WTC11 (cell line): ENCODE measurements at regions not wholly inside any gene's neighbourhood (a gene's known extent, or its start where the extent isn't known, plus 50 kb on each side); places are given as distances from the start of the nearest gene placed in this dataset.

Source experiments
- ATAC-seq: fragments of 200-7000 bp; cut with Tn5 transposase; 2 replicates; pipeline ENCODE4 v1.10.0; 2021; ENCODE audit warnings: mild to moderate bottlenecking, moderate library complexity
- CTCF ChIA-PET: fragments of 300-600 bp; sonication (Branson Sonifier 250); formaldehyde crosslinking; loops from one replicate; lab custom pipeline; 2021; ENCODE audit warnings: antibody characterized with exemption; lab: Charles Lee
- POLR2A ChIA-PET: fragments of 350-600 bp; sonication (Branson Sonifier 250); formaldehyde crosslinking; loops from one replicate; lab custom pipeline; 2021; ENCODE audit warnings: antibody characterized with exemption; lab: Charles Lee
- DNase-seq: peaks from one replicate; pipeline ENCODE4 v3.0.0; 2021; ENCODE audit warnings: low spot score
- H3K27ac Mint-ChIP-seq: 2 replicates; pipeline ENCODE4 v1.8.0; 2021; ENCODE audit warnings: mixed read lengths
- H3K27me3 Mint-ChIP-seq: 2 replicates; pipeline ENCODE4 v1.8.0; 2021; ENCODE audit warnings: low read depth, mild to moderate bottlenecking, moderate library complexity, mixed read lengths
- H3K36me3 Mint-ChIP-seq: 2 replicates; pipeline ENCODE4 v1.8.0; 2021; ENCODE audit warnings: mixed read lengths
- H3K4me1 Mint-ChIP-seq: 2 replicates; pipeline ENCODE4 v1.8.0; 2022; ENCODE audit warnings: mixed read lengths
- H3K4me3 Mint-ChIP-seq: 2 replicates; pipeline ENCODE4 v1.8.0; 2021; ENCODE audit warnings: mild to moderate bottlenecking, moderate library complexity, mixed read lengths
- H3K9me3 Mint-ChIP-seq: 2 replicates; pipeline ENCODE4 v1.8.0; 2021; ENCODE audit warnings: mixed read lengths
- AFF4 ChIP-seq: sonication (generic); formaldehyde crosslinking; IDR thresholded peaks from 2 replicates; pipeline ENCODE4 v1.8.1; 2023; ENCODE audit warnings: mild to moderate bottlenecking, missing genetic modification reagents, borderline replicate concordance
- AR ChIP-seq: fragments of 250-450 bp; sonication (Bioruptor Pico); IDR thresholded peaks from 2 replicates; pipeline ENCODE4 v1.9.0; 2021; ENCODE audit warnings: mild to moderate bottlenecking
- ERG ChIP-seq: fragments of 250-450 bp; sonication (Bioruptor Pico); IDR thresholded peaks from 2 replicates; pipeline ENCODE4 v1.8.0; 2021; ENCODE audit warnings: mild to moderate bottlenecking
- FOXJ3 ChIP-seq: sonication (generic); formaldehyde crosslinking; IDR thresholded peaks from 2 replicates; pipeline ENCODE4 v1.9.0; 2021; ENCODE audit warnings: missing genetic modification reagents, mild to moderate bottlenecking, borderline replicate concordance
- GTF2I ChIP-seq: fragments of 250-450 bp; sonication (Bioruptor Pico); conservative IDR thresholded peaks from 2 replicates; pipeline ENCODE4 v1.4.0; 2021; ENCODE audit warnings: mild to moderate bottlenecking
- NFE2L1 ChIP-seq: sonication (generic); formaldehyde crosslinking; IDR thresholded peaks from 2 replicates; pipeline ENCODE4 v1.8.1; 2023; ENCODE audit warnings: missing genetic modification reagents
- NFYB ChIP-seq: sonication (generic); formaldehyde crosslinking; conservative IDR thresholded peaks from 2 replicates; pipeline ENCODE4 v1.8.0; 2022; ENCODE audit warnings: low read depth, missing genetic modification reagents
- SMAD4 ChIP-seq: sonication (generic); formaldehyde crosslinking; IDR thresholded peaks from 2 replicates; pipeline ENCODE4 v1.8.0; 2022; ENCODE audit warnings: mild to moderate bottlenecking, missing genetic modification reagents
- SP1 ChIP-seq: sonication (generic); formaldehyde crosslinking; conservative IDR thresholded peaks from 2 replicates; pipeline ENCODE4 v1.8.1; 2022; ENCODE audit warnings: missing genetic modification reagents
- TCF7 ChIP-seq: sonication (generic); formaldehyde crosslinking; IDR thresholded peaks from 2 replicates; pipeline ENCODE4 v1.8.0; 2022; ENCODE audit warnings: mild to moderate bottlenecking, low read depth, missing genetic modification reagents, moderate library complexity
- ZBTB43 ChIP-seq: sonication (generic); formaldehyde crosslinking; IDR thresholded peaks from 2 replicates; pipeline ENCODE4 v1.8.1; 2023; ENCODE audit warnings: mild to moderate bottlenecking, missing genetic modification reagents
- ZMAT4 ChIP-seq: fragments of 250-450 bp; sonication (Bioruptor Pico); IDR thresholded peaks from 2 replicates; pipeline ENCODE4 v1.9.0; 2021; ENCODE audit warnings: mild to moderate bottlenecking
- ZNF281 ChIP-seq: sonication (generic); formaldehyde crosslinking; IDR thresholded peaks from 2 replicates; pipeline ENCODE4 v1.8.0; 2023; ENCODE audit warnings: mild to moderate bottlenecking, missing genetic modification reagents
- ZNF532 ChIP-seq: fragments of 250-450 bp; sonication (Bioruptor Pico); IDR thresholded peaks from 2 replicates; pipeline ENCODE4 v1.9.0; 2021; ENCODE audit warnings: mild to moderate bottlenecking, borderline replicate concordance

GRCh38 chr2:234139755-234140154, 89.3 kb downstream of the SPP2 start (continued):
- TF ChIP-seq ZMAT4 (CRISPR knock-in tag), result no peak
- TF ChIP-seq GTF2I, result no peak
- no peak for TF ChIP-seq ZNF281
- no peak for TF ChIP-seq NFYB (CRISPR knock-in tag)
- TF ChIP-seq ZBTB43 (CRISPR knock-in tag), result no peak
- TF ChIP-seq AFF4 (CRISPR knock-in tag), result no peak
- no peak for TF ChIP-seq SMAD4 (CRISPR knock-in tag)
- no peak for TF ChIP-seq ZNF532 (CRISPR knock-in tag)
- TF ChIP-seq AR, result no peak

GRCh38 chr2:234138836-234139235, 88.3 kb downstream of the SPP2 start:
- Mint-ChIP-seq H3K27ac (no peak overlapping the region), H3K9me3 (peaks cover 12% of the 10 kb centered on the region), H3K4me3 (no peak overlapping the region), H3K36me3 (no peaks in the 10 kb centered on the region), H3K4me1 (peaks cover 16% of the 10 kb centered on the region), H3K27me3 (no peaks in the 10 kb centered on the region; the same call in 1 of the 2 replicates)
- POLR2A ChIA-PET, result no interaction called here
- ATAC-seq (no peak), DNase-seq (no peak)
- CTCF ChIA-PET, result no interaction called here
- TF ChIP-seq ZNF532 (CRISPR knock-in tag), result no peak
- TF ChIP-seq ERG (CRISPR knock-in tag), result no peak
- TF ChIP-seq SP1 (CRISPR knock-in tag), result no peak
- TF ChIP-seq FOXJ3 (CRISPR knock-in tag), result no peak
- TF ChIP-seq NFE2L1 (CRISPR knock-in tag), result no peak
- TF ChIP-seq TCF7 (CRISPR knock-in tag), result no peak
